Activated CD8-positive, alpha-beta memory T cell treated with anti-CD3 and anti-CD28 coated beads, Interleukin-2, amount 10 ng/mL, durations not matched to agents 7 days and 5 days (primary cell): ENCODE measurements at regions not wholly inside any gene's neighbourhood (a gene's known extent, or its start where the extent isn't known, plus 50 kb on each side); places are given as distances from the start of the nearest gene placed in this dataset.
"Not testable (repeated sequence)": the region's sequence is repeated elsewhere in the genome, so short reads cannot be mapped to it uniquely, and the experiment has no call there.

Source experiments
- ATAC-seq: fragments of 150-1000 bp; cut with Tn5 transposase; one replicate; pipeline ENCODE4 v1.10.0; 2021; ENCODE audit warnings: moderate library complexity
- CTCF ChIA-PET: fragments of 350-600 bp; sonication (Branson Sonifier 250); formaldehyde crosslinking; loops from one replicate; lab custom pipeline; 2021; ENCODE audit warnings: antibody characterized with exemption; lab: Charles Lee
- DNase-seq: peaks from one replicate; pipeline ENCODE4 v3.0.0-alpha.2; 2020
- H3K27ac Mint-ChIP-seq: one replicate; pipeline ENCODE4 v1.8.0; 2021; ENCODE audit warnings: mild to moderate bottlenecking, mixed read lengths
- H3K27me3 Mint-ChIP-seq: one replicate; pipeline ENCODE4 v1.8.0; 2021; ENCODE audit warnings: mixed read lengths
- H3K36me3 Mint-ChIP-seq: one replicate; pipeline ENCODE4 v1.8.0; 2021; ENCODE audit warnings: mild to moderate bottlenecking, mixed read lengths
- H3K4me1 Mint-ChIP-seq: one replicate; pipeline ENCODE4 v1.8.0; 2021; ENCODE audit warnings: mixed read lengths
- H3K4me3 Mint-ChIP-seq: one replicate; pipeline ENCODE4 v1.8.0; 2021; ENCODE audit warnings: mild to moderate bottlenecking, moderate library complexity, mixed read lengths
- H3K9me3 Mint-ChIP-seq: one replicate; pipeline ENCODE4 v1.8.0; 2022; ENCODE audit warnings: low read depth, mixed read lengths

DNA sequence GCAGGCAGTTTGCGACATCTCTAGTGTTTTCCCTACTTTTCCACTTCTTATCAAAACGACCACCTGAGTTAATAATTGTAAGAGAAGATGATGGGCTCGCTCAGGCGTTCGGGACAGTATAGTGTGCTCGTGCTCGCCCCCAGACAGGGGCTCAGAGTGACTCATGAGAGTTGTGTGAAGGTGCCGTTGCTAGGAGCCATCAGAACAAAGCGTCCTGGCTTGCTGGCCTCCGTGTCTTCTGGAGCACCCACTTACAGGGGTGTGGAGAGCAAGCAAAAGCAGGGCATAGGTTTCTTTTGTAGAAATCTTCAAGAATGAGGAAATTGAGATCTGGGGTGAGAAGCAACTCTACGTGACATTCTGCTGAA, 73.0 kb upstream of the ADGRG2 start:
- ATAC-seq = no peak
- no peaks in the 10 kb centered on the region for H3K27me3 Mint-ChIP-seq
- peak overlapping the region; percentile 76 for H3K27ac Mint-ChIP-seq
- H3K9me3 Mint-ChIP-seq = peaks cover 3% of the 10 kb centered on the region
- CTCF ChIA-PET = interaction anchor here (1.2 kb wide), 1 partner anchor 139 kb away, joined by 3 read pairs; no protein-coding TSS in a partner anchor
- DNase-seq = no peak
- H3K36me3 Mint-ChIP-seq = no peaks in the 10 kb centered on the region
- peaks cover 24% of the 10 kb centered on the region for H3K4me1 Mint-ChIP-seq
- H3K4me3 Mint-ChIP-seq = peak overlapping the region; percentile 18

- DNase-seq (no peak), ATAC-seq (no peak)
- Mint-ChIP-seq H3K9me3 (no peaks in the 10 kb centered on the region), H3K36me3 (no peaks in the 10 kb centered on the region), H3K27ac (no peak overlapping the region), H3K27me3 (peaks cover 2% of the 10 kb centered on the region), H3K4me3 (no peak overlapping the region), H3K4me1 (peaks cover 24% of the 10 kb centered on the region)
- CTCF ChIA-PET = no interaction called here
Measured at GRCh38 chrX:19198473-19198872, 76.2 kb upstream of the ADGRG2 start.

DNA sequence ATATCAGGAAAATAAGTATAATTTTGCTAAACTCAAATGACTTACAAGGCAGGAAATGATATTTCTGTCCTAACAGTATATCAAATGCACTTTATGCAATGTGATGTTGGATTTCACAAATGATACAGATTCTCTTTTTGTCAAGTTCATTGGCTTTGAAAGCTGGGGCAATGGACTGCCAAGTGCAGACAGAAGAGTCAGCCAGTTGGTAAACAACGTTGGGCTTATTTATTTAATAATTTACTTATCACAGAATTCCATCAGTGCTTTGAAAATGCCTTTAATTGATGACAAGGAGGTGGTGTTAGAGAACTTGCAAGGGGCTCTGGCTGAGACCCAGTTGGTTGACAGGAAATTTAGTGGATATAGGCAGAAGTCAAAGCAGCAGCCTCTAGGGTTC, 79.9 kb upstream of the ADGRG2 start:
- H3K4me3 Mint-ChIP-seq = no peak overlapping the region
- ATAC-seq = no peak
- no peak for DNase-seq
- H3K4me1 Mint-ChIP-seq = peaks cover 4% of the 10 kb centered on the region
- H3K27me3 Mint-ChIP-seq = peaks cover 4% of the 10 kb centered on the region
- CTCF ChIA-PET = no interaction called here
- no peak overlapping the region for H3K27ac Mint-ChIP-seq
- H3K36me3 Mint-ChIP-seq = no peaks in the 10 kb centered on the region
- H3K9me3 Mint-ChIP-seq = no peaks in the 10 kb centered on the region

DNA sequence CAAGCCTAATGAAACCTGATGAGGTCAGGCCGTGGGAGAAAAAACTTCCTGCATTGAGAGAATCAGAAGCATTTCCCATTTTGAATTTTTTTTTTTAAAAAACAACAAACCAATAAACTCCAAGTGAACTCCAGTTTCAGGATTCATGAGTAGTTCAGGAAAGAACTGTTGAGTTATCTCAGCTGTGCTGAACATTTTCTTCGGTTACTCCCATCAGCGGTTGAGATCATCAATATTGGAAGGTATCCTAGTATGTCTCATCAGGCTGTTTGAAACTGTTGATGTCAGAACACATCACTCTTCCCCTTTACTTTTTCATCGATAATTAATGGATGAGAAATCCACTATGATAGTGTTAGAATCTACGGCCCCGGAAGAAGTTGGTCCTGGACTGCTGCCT, 82.4 kb upstream of the ADGRG2 start:
- Mint-ChIP-seq H3K4me3 (no peak overlapping the region), H3K27ac (no peak overlapping the region), H3K4me1 (no peaks in the 10 kb centered on the region), H3K27me3 (peaks cover 4% of the 10 kb centered on the region), H3K36me3 (no peaks in the 10 kb centered on the region), H3K9me3 (no peaks in the 10 kb centered on the region)
- CTCF ChIA-PET = no interaction called here
- no peak for DNase-seq
- ATAC-seq = no peak

DNA sequence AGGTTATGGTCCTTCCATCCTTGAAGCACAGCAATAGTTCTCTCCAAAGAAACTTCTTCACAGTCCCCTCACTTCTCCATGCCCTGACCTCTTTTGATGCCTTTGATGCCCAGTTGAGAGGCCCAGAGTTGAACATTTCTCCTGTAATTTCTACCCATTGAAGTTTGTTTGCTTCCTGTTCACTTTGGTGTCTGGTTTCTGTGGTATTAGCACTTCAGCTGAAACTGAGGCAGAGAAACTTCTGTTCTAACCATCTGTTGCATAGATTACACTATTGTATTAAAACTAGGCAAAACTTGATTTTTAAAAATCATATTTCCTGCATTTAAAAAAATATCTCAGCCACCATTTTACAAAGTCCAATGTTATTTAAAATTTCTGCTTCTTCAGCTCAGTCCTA, 89.8 kb upstream of the ADGRG2 start:
- peaks cover 7% of the 10 kb centered on the region for H3K4me1 Mint-ChIP-seq
- CTCF ChIA-PET = no interaction called here
- peaks cover 9% of the 10 kb centered on the region for H3K27me3 Mint-ChIP-seq
- peak overlapping the region; percentile 15 for H3K27ac Mint-ChIP-seq
- no peak overlapping the region for H3K4me3 Mint-ChIP-seq
- no peaks in the 10 kb centered on the region for H3K36me3 Mint-ChIP-seq
- DNase-seq (no peak), ATAC-seq (no peak)
- no peaks in the 10 kb centered on the region for H3K9me3 Mint-ChIP-seq

- CTCF ChIA-PET = no interaction called here
- H3K27ac Mint-ChIP-seq = no peak overlapping the region
- peaks cover 7% of the 10 kb centered on the region for H3K4me1 Mint-ChIP-seq
- DNase-seq (no peak), ATAC-seq (no peak)
- H3K9me3 Mint-ChIP-seq = no peaks in the 10 kb centered on the region
- H3K27me3 Mint-ChIP-seq = peaks cover 12% of the 10 kb centered on the region
- no peak overlapping the region for H3K4me3 Mint-ChIP-seq
- H3K36me3 Mint-ChIP-seq = no peaks in the 10 kb centered on the region
Measured at GRCh38 chrX:19213610-19214152, 91.4 kb upstream of the ADGRG2 start.

GRCh38 chrX:19214311-19214710, 92.0 kb upstream of the ADGRG2 start:
- Mint-ChIP-seq H3K4me1 (peaks cover 7% of the 10 kb centered on the region), H3K27ac (no peak overlapping the region), H3K9me3 (no peaks in the 10 kb centered on the region), H3K4me3 (no peak overlapping the region), H3K27me3 (peaks cover 12% of the 10 kb centered on the region), H3K36me3 (no peaks in the 10 kb centered on the region)
- ATAC-seq = no peak
- CTCF ChIA-PET = no interaction called here
- DNase-seq = no peak

DNA sequence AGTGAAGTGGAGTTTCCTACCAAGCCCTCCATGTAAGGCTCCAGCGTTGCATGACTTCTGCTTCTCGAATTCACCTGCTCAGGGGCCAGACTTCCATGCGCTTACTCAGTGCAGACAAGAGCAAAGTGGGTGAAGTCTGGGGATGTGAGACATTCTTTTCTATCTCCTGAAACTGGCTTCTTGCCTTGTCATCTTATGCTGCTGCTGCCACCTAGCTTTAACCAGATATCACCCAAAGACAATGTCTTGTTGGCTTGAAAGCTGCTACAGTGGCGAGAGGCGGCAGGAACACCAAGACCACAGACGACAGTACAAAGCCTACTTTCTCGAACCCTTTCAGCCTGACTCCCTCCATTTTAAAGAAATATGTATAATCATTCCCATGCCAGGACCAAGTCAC, 103.6 kb upstream of the ADGRG2 start:
- ATAC-seq (peak; percentile 20), DNase-seq (no peak)
- Mint-ChIP-seq H3K36me3 (no peaks in the 10 kb centered on the region), H3K4me1 (no peaks in the 10 kb centered on the region), H3K4me3 (no peak overlapping the region), H3K9me3 (no peaks in the 10 kb centered on the region), H3K27ac (no peak overlapping the region), H3K27me3 (peaks cover under 1% of the 10 kb centered on the region)
- CTCF ChIA-PET = no interaction called here

- H3K4me1 Mint-ChIP-seq, ATAC-seq, CTCF ChIA-PET: not testable (repeated sequence)
Measured at GRCh38 chrX:19229896-19230295, 107.6 kb upstream of the ADGRG2 start.

GRCh38 chrX:19237901-19238300, 105.8 kb upstream of the PDHA1 start:
- Mint-ChIP-seq H3K27me3 (no peaks in the 10 kb centered on the region), H3K27ac (no peak overlapping the region), H3K4me3 (no peak overlapping the region), H3K4me1 (no peaks in the 10 kb centered on the region), H3K36me3 (no peaks in the 10 kb centered on the region), H3K9me3 (peaks cover 2% of the 10 kb centered on the region)
- no peak for DNase-seq
- CTCF ChIA-PET = no interaction called here
- no peak for ATAC-seq

More at GRCh38 chrX:19229896-19230295, 107.6 kb upstream of the ADGRG2 start:
- not testable (repeated sequence) for H3K27ac Mint-ChIP-seq, H3K27me3 Mint-ChIP-seq, H3K9me3 Mint-ChIP-seq, DNase-seq, H3K4me3 Mint-ChIP-seq, H3K36me3 Mint-ChIP-seq

- H3K27me3 Mint-ChIP-seq = no peaks in the 10 kb centered on the region
- DNase-seq = no peak
- H3K4me1 Mint-ChIP-seq = no peaks in the 10 kb centered on the region
- peaks cover 4% of the 10 kb centered on the region for H3K9me3 Mint-ChIP-seq
- H3K4me3 Mint-ChIP-seq = no peak overlapping the region
- no peaks in the 10 kb centered on the region for H3K36me3 Mint-ChIP-seq
- no peak overlapping the region for H3K27ac Mint-ChIP-seq
- ATAC-seq = no peak
- CTCF ChIA-PET = no interaction called here
Measured at GRCh38 chrX:19243431-19243830, 100.3 kb upstream of the PDHA1 start.

- H3K27me3 Mint-ChIP-seq, ATAC-seq, H3K4me1 Mint-ChIP-seq, H3K4me3 Mint-ChIP-seq, DNase-seq, H3K36me3 Mint-ChIP-seq, H3K27ac Mint-ChIP-seq, H3K9me3 Mint-ChIP-seq, CTCF ChIA-PET: not testable (repeated sequence)
Measured at GRCh38 chrX:19244921-19245320, 98.8 kb upstream of the PDHA1 start.

GRCh38 chrX:19245711-19246269, 97.9 kb upstream of the PDHA1 start:
- CTCF ChIA-PET = interaction anchor here (0.6 to 1.7 kb wide), 2 partner anchors 9 to 777 kb away, joined by 3 read pairs; no protein-coding TSS in a partner anchor
- H3K9me3 Mint-ChIP-seq = peaks cover 5% of the 10 kb centered on the region
- no peaks in the 10 kb centered on the region for H3K4me1 Mint-ChIP-seq
- DNase-seq = no peak
- no peaks in the 10 kb centered on the region for H3K36me3 Mint-ChIP-seq
- ATAC-seq = no peak
- H3K4me3 Mint-ChIP-seq = no peak overlapping the region
- no peaks in the 10 kb centered on the region for H3K27me3 Mint-ChIP-seq
- no peak overlapping the region for H3K27ac Mint-ChIP-seq

DNA sequence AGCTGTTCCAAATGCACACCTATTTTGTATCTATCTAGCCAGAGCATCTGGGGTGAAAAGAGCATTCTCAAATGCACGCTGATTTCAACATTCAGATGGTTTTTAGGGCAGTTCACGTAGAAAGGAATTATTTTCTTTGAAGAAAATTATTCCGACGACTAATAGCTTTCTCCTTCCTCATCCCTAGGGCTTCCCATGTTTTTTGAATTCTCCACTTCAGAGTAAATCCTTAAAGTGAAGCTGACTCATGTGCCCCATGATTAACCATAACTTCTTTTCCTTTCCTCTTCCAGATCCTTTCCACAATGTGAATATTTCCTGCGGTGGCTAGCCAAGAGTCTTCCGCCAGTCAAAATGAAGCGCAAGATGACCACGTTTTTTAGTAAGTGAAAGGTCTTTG, 86.7 kb upstream of the PDHA1 start:
- CTCF ChIA-PET = no interaction called here
- no peak overlapping the region for H3K27ac Mint-ChIP-seq
- no peaks in the 10 kb centered on the region for H3K9me3 Mint-ChIP-seq

More for the DNA sequence above, 86.7 kb upstream of the PDHA1 start:
- Mint-ChIP-seq H3K4me1 (no peaks in the 10 kb centered on the region), H3K4me3 (no peak overlapping the region), H3K36me3 (no peaks in the 10 kb centered on the region), H3K27me3 (peaks cover 2% of the 10 kb centered on the region)
- ATAC-seq (no peak), DNase-seq (no peak)
